ENCODE measurements at regions not wholly inside any gene's neighbourhood (a gene's known extent, or its start where the extent isn't known, plus 50 kb on each side); places are given as distances from the start of the nearest gene placed in this dataset.

- Mint-ChIP-seq H3K36me3 (ENCODE audit: low read depth) (no peaks in the 10 kb centered on the region), H3K4me3 (no peak overlapping the region), H3K27ac (no peak overlapping the region), H3K27me3 (ENCODE audit: low read depth) (peaks cover 40% of the 10 kb centered on the region), H3K4me1 (ENCODE audit: low read depth) (no peaks in the 10 kb centered on the region), H3K9me3 (no peaks in the 10 kb centered on the region)
- DNase-seq (ENCODE audit: low spot score): no peak
These were observed 154.1 kb upstream of the TNP1 start for GRCh38 chr2:217013926-217014325.

- no peaks in the 10 kb centered on the region for H3K9me3 Mint-ChIP-seq
- no peak overlapping the region for H3K4me3 Mint-ChIP-seq
- H3K27ac Mint-ChIP-seq: no peak overlapping the region
- peaks cover 32% of the 10 kb centered on the region for H3K27me3 Mint-ChIP-seq (ENCODE audit: low read depth)
- no peaks in the 10 kb centered on the region for H3K4me1 Mint-ChIP-seq (ENCODE audit: low read depth)
- H3K36me3 Mint-ChIP-seq (ENCODE audit: low read depth): no peaks in the 10 kb centered on the region
- DNase-seq (ENCODE audit: low spot score): no peak
These were observed 151.7 kb upstream of the TNP1 start for GRCh38 chr2:217011576-217011975.

GRCh38 chr2:217010173-217010572 is 150.3 kb upstream of the TNP1 start:
- H3K27me3 Mint-ChIP-seq (ENCODE audit: low read depth): peaks cover 25% of the 10 kb centered on the region
- no peak for DNase-seq (ENCODE audit: low spot score)
- H3K4me3 Mint-ChIP-seq: no peak overlapping the region
- H3K4me1 Mint-ChIP-seq (ENCODE audit: low read depth): no peaks in the 10 kb centered on the region
- no peaks in the 10 kb centered on the region for H3K36me3 Mint-ChIP-seq (ENCODE audit: low read depth)
- no peaks in the 10 kb centered on the region for H3K9me3 Mint-ChIP-seq
- H3K27ac Mint-ChIP-seq: no peak overlapping the region

- no peaks in the 10 kb centered on the region for H3K36me3 Mint-ChIP-seq (ENCODE audit: low read depth)
- H3K4me1 Mint-ChIP-seq (ENCODE audit: low read depth): no peaks in the 10 kb centered on the region
- no peak for DNase-seq (ENCODE audit: low spot score)
- H3K4me3 Mint-ChIP-seq: no peak overlapping the region
- no peaks in the 10 kb centered on the region for H3K9me3 Mint-ChIP-seq
- H3K27ac Mint-ChIP-seq: no peak overlapping the region
- peaks cover 12% of the 10 kb centered on the region for H3K27me3 Mint-ChIP-seq (ENCODE audit: low read depth)
These were observed 148.9 kb upstream of the TNP1 start for GRCh38 chr2:217008794-217009193.

- Mint-ChIP-seq H3K4me3 (no peak overlapping the region), H3K27me3 (ENCODE audit: low read depth) (peaks cover 5% of the 10 kb centered on the region), H3K27ac (no peak overlapping the region), H3K36me3 (ENCODE audit: low read depth) (no peaks in the 10 kb centered on the region), H3K9me3 (no peaks in the 10 kb centered on the region), H3K4me1 (ENCODE audit: low read depth) (no peaks in the 10 kb centered on the region)
- DNase-seq (ENCODE audit: low spot score): no peak
These were observed 146.4 kb upstream of the TNP1 start for GRCh38 chr2:217006217-217006616.

- no peaks in the 10 kb centered on the region for H3K36me3 Mint-ChIP-seq (ENCODE audit: low read depth)
- H3K4me1 Mint-ChIP-seq (ENCODE audit: low read depth): no peaks in the 10 kb centered on the region
- H3K27me3 Mint-ChIP-seq (ENCODE audit: low read depth): peaks cover 5% of the 10 kb centered on the region
- H3K27ac Mint-ChIP-seq: no peak overlapping the region
- no peak for DNase-seq (ENCODE audit: low spot score)
- H3K4me3 Mint-ChIP-seq: no peak overlapping the region
- no peaks in the 10 kb centered on the region for H3K9me3 Mint-ChIP-seq
These were observed 144.8 kb upstream of the TNP1 start for GRCh38 chr2:217004656-217005055.

- Mint-ChIP-seq H3K27me3 (ENCODE audit: low read depth) (peaks cover 7% of the 10 kb centered on the region), H3K36me3 (ENCODE audit: low read depth) (no peaks in the 10 kb centered on the region), H3K4me1 (ENCODE audit: low read depth) (no peaks in the 10 kb centered on the region), H3K27ac (no peak overlapping the region), H3K4me3 (no peak overlapping the region), H3K9me3 (no peaks in the 10 kb centered on the region)
- DNase-seq (ENCODE audit: low spot score): no peak
These were observed 141.9 kb upstream of the TNP1 start for GRCh38 chr2:217001740-217002139.

- Mint-ChIP-seq H3K9me3 (no peaks in the 10 kb centered on the region), H3K36me3 (ENCODE audit: low read depth) (no peaks in the 10 kb centered on the region), H3K27ac (no peak overlapping the region), H3K4me1 (ENCODE audit: low read depth) (no peaks in the 10 kb centered on the region), H3K4me3 (no peak overlapping the region), H3K27me3 (ENCODE audit: low read depth) (peaks cover 5% of the 10 kb centered on the region)
- DNase-seq (ENCODE audit: low spot score): no peak
These were observed 140.5 kb upstream of the TNP1 start for GRCh38 chr2:217000406-217000805.

- H3K36me3 Mint-ChIP-seq (ENCODE audit: low read depth): no peaks in the 10 kb centered on the region
- H3K9me3 Mint-ChIP-seq: no peaks in the 10 kb centered on the region
- H3K27me3 Mint-ChIP-seq (ENCODE audit: low read depth): peaks cover 12% of the 10 kb centered on the region
- no peak overlapping the region for H3K4me3 Mint-ChIP-seq
- H3K4me1 Mint-ChIP-seq (ENCODE audit: low read depth): no peaks in the 10 kb centered on the region
- no peak for DNase-seq (ENCODE audit: low spot score)
- no peak overlapping the region for H3K27ac Mint-ChIP-seq
These were observed 136.5 kb upstream of the TNP1 start for GRCh38 chr2:216996279-216996845.

- Mint-ChIP-seq H3K27ac (no peak overlapping the region), H3K4me3 (no peak overlapping the region), H3K36me3 (ENCODE audit: low read depth) (no peaks in the 10 kb centered on the region), H3K27me3 (ENCODE audit: low read depth) (peaks cover 18% of the 10 kb centered on the region), H3K9me3 (no peaks in the 10 kb centered on the region), H3K4me1 (ENCODE audit: low read depth) (no peaks in the 10 kb centered on the region)
- DNase-seq (ENCODE audit: low spot score): no peak
These were observed 134.5 kb upstream of the TNP1 start for GRCh38 chr2:216994353-216994854.

- DNase-seq (ENCODE audit: low spot score): no peak
- Mint-ChIP-seq H3K27ac (no peak overlapping the region), H3K27me3 (ENCODE audit: low read depth) (peaks cover 19% of the 10 kb centered on the region), H3K4me1 (ENCODE audit: low read depth) (no peaks in the 10 kb centered on the region), H3K4me3 (no peak overlapping the region), H3K36me3 (ENCODE audit: low read depth) (no peaks in the 10 kb centered on the region), H3K9me3 (no peaks in the 10 kb centered on the region)
These were observed 132.3 kb upstream of the TNP1 start for GRCh38 chr2:216992056-216992675.

- no peak overlapping the region for H3K4me3 Mint-ChIP-seq
- H3K4me1 Mint-ChIP-seq (ENCODE audit: low read depth): no peaks in the 10 kb centered on the region
- H3K27ac Mint-ChIP-seq: no peak overlapping the region
- no peaks in the 10 kb centered on the region for H3K36me3 Mint-ChIP-seq (ENCODE audit: low read depth)
- DNase-seq (ENCODE audit: low spot score): no peak
- H3K9me3 Mint-ChIP-seq: no peaks in the 10 kb centered on the region
- peaks cover 19% of the 10 kb centered on the region for H3K27me3 Mint-ChIP-seq (ENCODE audit: low read depth)
These were observed 131.7 kb upstream of the TNP1 start for GRCh38 chr2:216991563-216991962.

GRCh38 chr2:216989340-216990129 is 129.7 kb upstream of the TNP1 start:
- no peak overlapping the region for H3K4me3 Mint-ChIP-seq
- no peaks in the 10 kb centered on the region for H3K9me3 Mint-ChIP-seq
- H3K4me1 Mint-ChIP-seq (ENCODE audit: low read depth): no peaks in the 10 kb centered on the region
- no peaks in the 10 kb centered on the region for H3K36me3 Mint-ChIP-seq (ENCODE audit: low read depth)
- H3K27me3 Mint-ChIP-seq (ENCODE audit: low read depth): peaks cover 14% of the 10 kb centered on the region
- no peak overlapping the region for H3K27ac Mint-ChIP-seq
- no peak for DNase-seq (ENCODE audit: low spot score)

GRCh38 chr2:216987252-216987821 is 127.5 kb upstream of the TNP1 start:
- no peak for DNase-seq (ENCODE audit: low spot score)
- Mint-ChIP-seq H3K27me3 (ENCODE audit: low read depth) (peaks cover 14% of the 10 kb centered on the region), H3K4me3 (no peak overlapping the region)

More at GRCh38 chr2:216987252-216987821, 127.5 kb upstream of the TNP1 start:
- Mint-ChIP-seq H3K4me1 (ENCODE audit: low read depth) (no peaks in the 10 kb centered on the region), H3K9me3 (no peaks in the 10 kb centered on the region), H3K36me3 (ENCODE audit: low read depth) (no peaks in the 10 kb centered on the region), H3K27ac (no peak overlapping the region)
